KBM-7 (cell line): ENCODE measurements at regions not wholly inside any gene's neighbourhood (a gene's known extent, or its start where the extent isn't known, plus 50 kb on each side); places are given as distances from the start of the nearest gene placed in this dataset.
"Not testable (repeated sequence)": the region's sequence is repeated elsewhere in the genome, so short reads cannot be mapped to it uniquely, and the experiment has no call there.

ENCODE experiments used
- DNase-seq: peaks from one replicate; pipeline ENCODE4 v3.0.0-alpha.2; 2015
- in situ Hi-C: fragments of 300-500 bp; cut with MboI; formaldehyde crosslinking; loops from 2 replicates; pipeline ENCODE4 v1.14.3; 2020; ENCODE audit warnings: low sequenced_read_pairs, low pct_unique_long_range_greater_than_20kb, mixed read lengths

DNA sequence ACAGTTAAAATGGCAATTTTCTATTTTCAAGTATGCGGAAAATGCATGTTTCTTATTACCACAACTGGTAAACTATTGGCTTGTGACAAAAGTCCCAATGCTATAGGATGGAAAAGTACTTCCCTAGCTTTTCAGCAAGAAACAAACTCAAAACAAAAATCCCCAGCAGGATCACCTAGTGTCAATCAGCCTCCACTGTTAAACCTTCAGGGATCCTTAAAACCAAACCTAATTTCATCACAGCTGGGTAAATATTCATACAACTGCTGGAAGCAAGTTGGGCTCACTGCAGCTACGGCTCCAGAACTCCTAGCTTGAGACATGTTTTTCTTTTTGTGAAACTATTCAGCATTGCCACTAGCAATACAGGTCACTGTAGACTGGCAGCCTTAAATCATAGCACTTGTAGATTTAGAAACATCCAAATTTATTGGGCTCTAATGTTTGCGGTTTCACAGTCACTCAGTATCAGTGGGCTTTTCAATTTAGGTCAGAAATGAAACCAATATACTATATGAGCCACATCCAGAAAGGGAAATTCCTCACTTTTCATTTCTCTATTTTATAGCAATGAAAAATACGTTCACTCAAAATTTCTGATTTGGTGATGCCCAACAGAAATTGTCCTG is 145.2 kb upstream of the ANK3 start:
- no peak for DNase-seq
- in situ Hi-C loops = no loop called here

DNA sequence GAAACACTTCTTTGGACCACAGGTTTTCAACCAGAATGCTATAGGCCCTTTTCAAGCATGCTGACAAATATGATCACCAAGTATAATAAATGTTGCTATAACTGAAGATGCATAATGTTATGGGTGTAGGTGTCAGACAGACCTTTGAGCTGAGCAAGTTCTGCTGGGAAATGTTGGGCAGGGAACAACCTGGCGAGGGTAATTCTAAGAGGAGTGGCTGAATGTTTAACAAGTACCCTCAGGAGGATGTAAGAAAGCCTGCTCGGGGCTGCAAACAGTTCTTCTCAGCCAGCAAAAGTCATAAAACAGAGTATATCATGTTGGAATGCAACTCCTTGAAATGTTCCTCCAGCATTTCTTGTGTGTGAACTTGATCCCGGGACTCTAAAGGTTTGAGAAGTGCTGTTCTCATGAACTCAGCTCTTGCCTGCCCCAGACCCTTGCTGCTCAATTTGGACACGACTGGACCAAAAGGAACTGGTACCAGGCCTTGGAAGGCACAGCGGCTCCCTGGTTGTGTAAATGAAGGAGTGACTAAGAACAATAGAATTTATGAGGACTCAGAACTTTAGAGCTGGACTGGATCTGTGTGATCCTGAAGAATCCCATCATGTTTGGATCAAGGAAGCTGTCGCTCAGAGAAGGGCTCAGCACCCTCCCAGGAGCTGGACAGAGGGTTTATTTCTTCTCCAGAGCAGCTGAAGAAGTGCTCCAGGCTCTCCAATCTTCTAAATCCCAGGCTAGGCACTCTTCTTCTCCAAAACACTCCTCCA is 143.2 kb upstream of the ANK3 start:
- DNase-seq = no peak
- in situ Hi-C loops = no loop called here

DNA sequence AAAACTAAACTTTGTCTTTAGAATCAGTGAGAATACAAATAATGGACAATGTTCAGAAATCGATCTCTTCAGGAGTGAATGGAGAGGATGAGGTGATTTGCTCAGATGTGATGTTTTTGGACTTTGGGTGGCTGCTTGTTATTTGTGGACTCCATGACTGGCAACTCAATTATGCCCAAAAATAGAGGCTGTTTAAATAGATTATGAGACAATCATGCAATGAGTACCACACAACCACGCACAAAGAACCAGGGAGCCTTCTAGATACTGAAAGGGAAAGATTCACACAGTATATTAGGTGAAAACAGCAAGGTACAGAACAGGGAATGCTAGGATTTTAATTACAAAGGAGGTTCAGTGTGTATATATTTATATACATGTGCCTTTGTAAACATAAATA is 141.3 kb upstream of the ANK3 start:
- no peak for DNase-seq
- in situ Hi-C loops = no loop called here

DNA sequence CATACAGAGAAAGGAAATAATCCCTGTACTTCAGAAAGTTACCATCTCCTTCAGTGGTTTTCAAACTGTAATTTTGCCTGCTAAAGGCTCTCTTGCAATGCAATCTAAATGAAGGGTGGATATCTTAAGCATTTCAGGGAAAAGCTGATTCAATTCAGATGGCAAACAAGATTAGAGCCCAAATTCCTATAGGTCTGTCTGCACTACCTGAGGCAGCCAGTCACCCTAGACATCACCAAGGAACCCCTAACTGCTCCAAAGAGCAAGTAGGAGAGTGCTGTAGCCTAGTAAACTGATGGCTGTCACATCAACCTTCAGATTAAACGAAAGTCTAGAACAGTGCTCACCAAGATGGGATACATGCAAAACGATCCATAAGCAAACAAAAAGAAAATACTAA is 138.0 kb upstream of the ANK3 start:
- in situ Hi-C loops = no loop called here
- DNase-seq = no peak

DNA sequence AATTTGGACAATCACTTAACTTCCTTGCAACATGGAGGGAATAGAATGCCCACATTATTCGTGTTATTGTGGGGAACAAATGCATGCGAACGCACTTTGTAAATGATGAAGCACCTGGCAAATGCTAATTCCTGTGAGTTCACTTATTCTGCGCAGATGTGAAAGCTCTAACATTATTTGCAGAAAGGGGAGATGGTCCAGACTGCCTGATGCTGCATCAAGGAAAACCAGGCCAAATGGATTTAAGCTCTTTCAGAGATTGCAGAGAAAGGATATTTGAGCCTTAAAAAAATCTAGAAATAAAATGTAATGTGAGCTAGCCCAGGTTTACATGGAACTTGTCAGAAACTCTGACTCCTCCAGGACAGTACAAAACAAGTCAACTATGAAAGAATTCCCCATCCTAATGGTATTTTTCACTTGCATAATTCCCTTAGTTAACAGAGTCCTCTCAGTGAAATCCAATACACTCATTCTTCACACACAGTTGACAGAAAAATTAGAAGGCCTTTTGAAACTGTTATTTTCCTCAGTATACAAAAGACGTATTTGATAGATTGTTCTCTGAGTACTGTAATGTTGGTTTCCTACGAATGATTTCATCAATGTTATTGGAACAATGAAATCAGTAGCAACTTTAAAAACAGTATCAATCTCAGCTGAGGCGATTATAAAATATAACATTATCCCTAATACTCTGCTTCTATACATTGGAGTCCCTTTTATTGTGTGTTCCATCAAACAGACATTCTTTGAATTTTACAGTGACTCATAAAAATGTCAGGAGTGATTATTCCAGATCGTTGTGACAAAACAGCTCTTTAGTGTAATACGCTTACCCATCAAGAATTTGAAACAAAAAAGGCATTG is 136.3 kb upstream of the ANK3 start:
- DNase-seq = no peak
- in situ Hi-C loops = no loop called here

DNA sequence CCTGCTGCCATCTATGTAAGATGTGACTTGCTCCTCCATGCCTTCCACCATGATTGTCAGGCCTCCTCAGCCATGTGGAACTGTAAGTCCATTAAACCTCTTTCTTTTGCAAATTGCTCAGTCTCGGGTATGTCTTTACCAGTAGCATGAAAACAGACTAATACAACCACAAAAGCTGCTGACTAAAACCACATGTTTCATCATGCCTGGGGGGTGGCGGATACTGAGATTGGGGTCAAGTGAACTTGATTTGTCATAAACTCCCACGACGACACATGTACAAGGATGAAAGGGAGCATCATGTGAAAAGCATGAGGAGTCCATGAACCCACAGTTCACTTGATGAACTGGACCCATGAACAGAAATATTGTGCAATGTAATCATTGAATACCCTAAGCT is 134.9 kb upstream of the ANK3 start:
- in situ Hi-C loops = no loop called here
- no peak for DNase-seq

DNA sequence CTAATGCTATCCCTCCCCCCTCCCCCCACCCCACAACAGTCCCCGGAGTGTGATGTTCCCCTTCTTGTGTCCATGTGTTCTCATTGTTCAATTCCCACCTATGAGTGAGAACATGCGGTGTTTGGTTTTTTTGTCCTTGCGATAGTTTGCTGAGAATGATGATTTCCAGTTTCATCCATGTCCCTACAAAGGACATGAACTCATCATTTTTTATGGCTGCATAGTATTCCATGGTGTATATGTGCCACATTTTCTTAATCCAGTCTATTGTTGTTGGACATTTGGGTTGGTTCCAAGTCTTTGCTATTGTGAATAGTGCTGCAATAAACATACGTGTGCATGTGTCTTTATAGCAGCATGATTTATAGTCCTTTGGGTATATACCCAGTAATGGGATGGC is 133.7 kb upstream of the ANK3 start:
- in situ Hi-C loops, DNase-seq: not testable (repeated sequence)

DNA sequence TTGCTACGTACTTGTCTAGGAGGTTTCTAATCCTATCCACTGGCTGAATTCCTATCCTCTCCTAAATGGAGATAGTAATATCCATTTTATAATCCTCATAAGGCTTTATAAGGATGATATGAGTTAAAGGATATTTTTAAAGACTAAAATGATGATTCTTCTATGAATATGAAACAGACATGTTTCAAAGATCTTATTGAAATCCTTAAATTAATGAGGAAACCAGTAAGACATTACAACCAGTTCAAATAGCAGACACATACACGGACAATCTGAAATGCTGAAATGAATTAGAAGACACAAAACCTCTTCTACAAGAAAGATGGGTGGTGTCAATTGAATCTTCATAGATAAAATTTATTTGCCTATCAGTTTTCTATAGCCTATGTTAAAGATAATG is 132.9 kb upstream of the ANK3 start:
- DNase-seq = no peak
- in situ Hi-C loops = no loop called here

DNA sequence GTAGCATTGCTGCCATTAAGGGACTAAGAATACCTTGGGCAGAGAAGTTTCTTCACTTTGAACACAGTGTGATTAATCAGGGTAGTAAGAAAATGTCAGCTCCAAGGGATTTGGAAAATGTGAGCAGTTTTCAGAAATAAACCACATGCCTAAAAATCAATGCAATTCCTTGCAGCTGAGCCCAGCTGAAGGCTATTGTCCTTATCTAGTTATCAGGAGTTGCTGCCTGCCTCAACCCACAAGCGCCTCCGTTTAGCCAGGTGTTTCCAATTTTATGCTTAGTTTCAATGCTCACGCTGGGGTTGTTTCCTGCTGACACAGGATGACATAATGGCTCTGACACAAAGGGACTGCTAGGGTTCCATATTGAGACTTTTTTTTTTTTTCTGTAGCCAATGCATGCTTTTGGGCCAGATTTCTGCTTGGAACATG is 132.3 kb upstream of the ANK3 start:
- DNase-seq = no peak
- in situ Hi-C loops = no loop called here

DNA sequence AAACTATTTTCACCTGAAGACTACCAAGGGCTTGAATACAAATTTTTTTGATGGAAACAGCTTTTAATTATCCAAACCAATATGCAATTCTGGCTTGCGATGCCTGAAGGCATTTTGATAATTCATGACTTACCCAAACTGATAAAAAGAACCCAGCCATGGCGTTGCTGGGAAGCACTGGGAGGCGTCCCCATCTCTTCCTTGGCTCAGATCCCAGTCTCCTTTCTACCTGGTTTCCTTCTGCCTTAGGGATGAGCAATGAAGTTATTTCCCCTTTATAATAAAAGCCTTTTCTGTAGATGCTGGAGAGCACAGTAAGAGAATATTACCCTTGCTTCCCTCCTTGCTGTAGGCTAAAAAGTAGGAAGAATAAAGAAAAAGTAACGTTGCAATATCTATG is 129.1 kb upstream of the ANK3 start:
- in situ Hi-C loops = no loop called here
- DNase-seq = no peak

DNA sequence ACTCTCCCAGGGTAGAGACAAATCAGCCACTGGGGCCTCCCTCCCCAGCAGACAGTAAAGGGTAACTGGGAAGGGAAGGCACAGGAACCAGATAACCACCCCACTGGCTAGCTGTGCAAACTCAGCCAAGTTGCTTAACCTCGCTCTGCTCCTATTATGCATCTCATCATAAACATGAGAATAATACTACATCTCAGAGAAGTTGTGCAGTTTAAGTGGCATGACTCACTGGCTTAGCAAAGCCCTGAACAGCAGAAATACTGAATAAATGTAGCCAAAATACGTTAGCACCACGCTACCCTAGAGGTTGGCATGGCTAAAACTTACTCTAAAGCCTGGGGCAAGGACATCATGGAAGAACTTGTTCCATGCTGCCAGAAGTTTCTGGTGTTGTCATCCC is 128.1 kb upstream of the ANK3 start:
- in situ Hi-C loops = no loop called here
- no peak for DNase-seq

DNA sequence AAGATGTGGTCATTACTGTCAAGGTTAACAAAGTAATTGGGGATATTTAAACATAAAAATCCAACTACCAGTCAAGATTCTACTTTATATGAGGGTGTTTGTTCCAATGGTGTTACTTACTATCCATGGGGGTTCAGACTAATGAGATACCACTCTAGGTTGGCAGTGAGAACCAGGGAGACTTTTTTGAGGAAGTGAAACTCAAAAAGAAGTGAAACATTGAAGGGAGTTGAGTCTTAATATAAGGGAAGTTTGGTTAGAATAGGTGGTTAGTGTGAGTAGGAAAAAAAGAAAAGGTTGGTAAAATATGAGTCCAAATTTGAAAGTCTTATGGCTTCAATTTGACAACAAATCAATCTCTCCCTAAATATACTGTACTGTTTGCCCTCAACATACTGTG is 123.6 kb upstream of the ANK3 start:
- no peak for DNase-seq
- in situ Hi-C loops = no loop called here

DNA sequence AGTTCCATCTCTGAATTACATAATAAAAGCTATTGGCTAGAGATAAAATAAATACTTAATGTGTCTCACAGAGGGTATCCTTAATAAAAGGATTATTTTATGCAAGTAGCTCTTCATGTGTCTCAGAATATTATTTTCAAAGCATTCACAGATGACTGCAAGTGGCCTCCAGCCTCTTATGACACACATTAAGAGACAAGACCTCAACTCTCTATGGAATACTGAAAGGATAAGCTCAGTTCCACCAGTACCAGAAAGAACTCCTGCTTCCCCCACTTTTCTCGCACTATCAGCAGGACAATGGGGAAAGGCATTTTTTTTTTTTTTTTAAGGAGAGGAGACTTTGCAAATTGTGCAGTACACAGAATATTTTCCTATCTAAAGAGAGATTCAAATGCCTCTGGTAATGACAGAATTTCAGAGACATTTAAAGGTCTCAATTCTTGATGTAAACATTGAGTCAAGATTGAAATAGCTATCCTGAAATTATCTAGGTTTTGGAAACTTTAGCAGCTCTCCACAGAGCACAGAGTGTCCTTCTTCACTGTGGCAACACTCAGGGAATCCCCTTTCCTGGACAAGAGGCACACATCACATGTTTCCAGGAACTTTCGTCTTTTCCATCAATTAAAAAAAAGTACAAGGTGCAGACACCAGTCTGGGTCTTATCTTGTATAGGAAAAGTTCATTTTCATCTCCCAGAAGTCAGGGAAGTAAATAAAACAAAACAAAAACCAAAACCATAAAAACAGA is 122.0 kb upstream of the ANK3 start:
- in situ Hi-C loops = no loop called here
- no peak for DNase-seq

DNA sequence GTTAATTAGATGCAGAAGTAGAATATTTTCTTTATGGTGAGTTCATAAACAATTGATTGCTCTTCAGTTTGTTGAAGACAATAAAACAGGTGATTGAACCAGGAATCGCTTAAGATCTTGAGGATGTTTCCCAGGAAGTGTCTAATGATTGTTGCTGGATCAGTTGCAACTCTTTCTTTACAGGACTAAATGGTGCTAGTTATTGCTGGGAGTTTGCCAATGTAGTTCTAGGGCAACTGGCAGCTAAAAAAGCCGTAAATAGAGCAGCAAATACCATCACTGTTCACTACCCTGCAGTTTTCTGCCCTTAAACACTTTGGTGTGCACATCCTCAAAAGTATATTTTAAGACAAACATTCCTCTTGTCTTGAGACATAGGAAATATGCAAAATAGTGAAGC is 119.2 kb upstream of the ANK3 start:
- in situ Hi-C loops = no loop called here
- DNase-seq = no peak

DNA sequence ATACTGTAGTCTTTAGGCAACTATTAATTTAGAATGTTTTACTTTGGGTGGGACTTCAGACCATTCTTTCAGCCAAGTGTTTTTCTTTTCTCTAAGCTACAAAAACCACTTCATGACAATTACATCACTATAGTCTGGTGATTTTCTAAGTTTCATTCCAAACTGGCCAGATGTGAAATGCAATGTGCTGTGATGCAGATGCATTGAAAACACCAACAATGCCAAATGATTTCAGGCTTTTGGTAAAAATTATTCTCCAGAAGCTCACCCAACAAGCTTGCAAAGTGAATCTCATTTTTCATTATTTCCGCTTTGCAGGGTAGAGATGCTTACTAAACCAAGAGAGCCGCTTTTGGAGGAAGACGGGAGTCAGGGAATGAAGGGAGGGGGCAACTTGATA is 118.4 kb upstream of the ANK3 start:
- no peak for DNase-seq
- in situ Hi-C loops = no loop called here

DNA sequence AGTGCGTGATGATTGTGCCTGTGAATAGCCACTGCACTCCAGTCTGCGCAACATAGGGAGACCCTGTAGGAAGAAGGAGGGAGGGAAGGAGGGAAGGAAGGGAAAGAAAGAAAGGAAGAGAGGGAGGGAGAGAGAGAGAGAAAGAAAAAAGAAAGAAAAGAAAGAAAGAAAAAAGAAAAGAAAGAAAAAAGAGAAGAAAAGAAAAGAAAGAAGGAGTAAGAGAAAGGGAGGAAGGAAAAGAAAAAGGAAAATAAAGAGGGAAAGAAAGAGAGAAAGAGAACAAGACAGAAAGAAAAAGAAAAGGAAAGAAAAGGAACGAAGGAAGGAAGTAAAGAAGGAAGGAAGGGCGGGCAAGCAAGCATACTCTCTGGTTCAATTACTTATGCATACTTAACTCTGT is 112.9 kb upstream of the ANK3 start:
- in situ Hi-C loops = no loop called here
- DNase-seq = no peak

DNA sequence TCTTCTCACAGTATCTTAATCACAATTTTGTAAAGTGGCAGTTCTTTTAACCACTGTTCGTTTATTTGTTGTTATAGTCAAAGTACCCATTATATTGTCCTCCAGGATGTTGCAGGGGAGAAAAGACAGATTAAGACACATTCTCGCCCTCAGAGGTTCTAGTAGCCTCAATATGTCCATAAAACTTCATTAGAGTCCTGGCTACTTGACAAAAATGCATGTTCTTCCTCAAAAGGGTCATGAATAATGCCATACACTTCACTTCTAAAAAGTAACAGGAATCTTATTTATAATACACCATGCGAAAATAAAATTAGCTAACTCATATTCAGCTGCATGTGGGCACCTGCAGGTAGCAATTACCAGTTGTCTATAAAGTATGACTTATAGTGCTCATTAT is 109.3 kb upstream of the ANK3 start:
- DNase-seq = no peak
- in situ Hi-C loops = no loop called here

DNA sequence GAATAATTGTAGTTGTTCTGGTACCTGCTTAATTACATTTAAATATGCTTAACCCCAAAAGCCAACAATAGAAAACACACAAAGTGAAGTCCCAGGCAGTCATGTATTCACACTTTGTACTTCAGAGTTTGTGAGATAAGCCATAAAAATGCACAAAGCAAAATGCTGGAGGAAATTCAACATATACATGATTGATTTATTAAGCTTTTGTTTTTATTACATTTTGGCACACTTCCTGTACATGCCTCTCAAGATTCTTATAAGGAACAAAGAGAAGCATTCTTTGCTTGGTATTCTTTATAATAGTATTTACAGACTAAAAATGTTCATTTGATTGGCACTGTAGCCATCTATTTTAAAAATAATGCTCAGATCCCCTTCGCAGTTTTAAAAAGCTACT is 107.7 kb upstream of the ANK3 start:
- DNase-seq = no peak
- in situ Hi-C loops = no loop called here

DNA sequence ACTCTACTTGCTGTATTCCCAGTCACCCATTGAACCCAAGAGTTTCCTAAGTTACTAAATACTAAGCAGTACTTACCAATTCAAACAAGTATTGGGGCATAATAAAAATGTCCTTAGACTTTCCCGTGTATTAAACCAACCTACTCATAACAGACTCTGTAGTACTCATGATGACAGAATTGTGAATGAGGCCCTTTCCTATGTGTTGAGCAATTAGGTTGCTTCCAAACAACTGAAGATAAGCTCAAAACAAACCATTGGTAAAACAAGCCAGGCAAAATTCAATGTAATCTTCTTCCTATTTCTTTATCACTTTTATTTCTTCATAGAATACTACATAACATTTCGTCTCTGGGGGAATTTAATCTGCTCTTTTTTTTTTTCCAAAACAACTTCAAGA is 106.5 kb upstream of the ANK3 start:
- in situ Hi-C loops = no loop called here
- DNase-seq = no peak
